ENCODE measurements at regions not wholly inside any gene's neighbourhood (a gene's known extent, or its start where the extent isn't known, plus 50 kb on each side); places are given as distances from the start of the nearest gene placed in this dataset.

DNA sequence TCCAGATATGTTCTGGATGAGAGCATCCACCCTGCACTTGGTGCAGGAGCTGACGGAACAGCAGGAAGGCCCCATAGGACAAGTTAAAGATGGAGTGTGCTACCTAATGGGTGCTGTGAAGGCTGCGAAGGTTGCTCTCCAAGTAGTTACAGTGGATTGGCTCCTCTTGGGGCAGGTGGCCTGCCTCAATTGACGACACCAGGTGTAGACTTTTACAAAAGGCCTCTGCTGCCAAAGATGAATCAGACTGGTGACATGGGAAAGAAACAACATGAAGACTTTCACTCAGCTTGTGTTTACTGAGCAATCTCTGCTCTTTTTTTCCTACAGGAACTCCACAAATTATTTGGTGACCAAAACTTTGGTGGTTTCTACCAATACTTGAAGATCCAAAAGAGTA, 437.7 kb downstream of the PLCL1 start:
- in situ Hi-C loops (cut with HindIII; ENCODE audit: low pct_unique_long_range_greater_than_20kb, low sequenced_read_pairs) = no loop called here
- DNase-seq (ENCODE audit: low read depth, low spot score) = no peak

GRCh38 chr2:198238429-198238828, 434.0 kb downstream of the PLCL1 start:
- in situ Hi-C loops (cut with HindIII; ENCODE audit: low pct_unique_long_range_greater_than_20kb, low sequenced_read_pairs) = no loop called here

GRCh38 chr2:198236338-198236737, 431.9 kb downstream of the PLCL1 start:
- in situ Hi-C loops (cut with HindIII; ENCODE audit: low pct_unique_long_range_greater_than_20kb, low sequenced_read_pairs) = no loop called here
- DNase-seq (ENCODE audit: low read depth, low spot score) = no peak

More at GRCh38 chr2:198238429-198238828, 434.0 kb downstream of the PLCL1 start:
- no peak for DNase-seq (ENCODE audit: low read depth, low spot score)

- in situ Hi-C loops (cut with HindIII; ENCODE audit: low pct_unique_long_range_greater_than_20kb, low sequenced_read_pairs) = no loop called here
These were observed 427.9 kb downstream of the PLCL1 start for GRCh38 chr2:198232281-198232680.

DNA sequence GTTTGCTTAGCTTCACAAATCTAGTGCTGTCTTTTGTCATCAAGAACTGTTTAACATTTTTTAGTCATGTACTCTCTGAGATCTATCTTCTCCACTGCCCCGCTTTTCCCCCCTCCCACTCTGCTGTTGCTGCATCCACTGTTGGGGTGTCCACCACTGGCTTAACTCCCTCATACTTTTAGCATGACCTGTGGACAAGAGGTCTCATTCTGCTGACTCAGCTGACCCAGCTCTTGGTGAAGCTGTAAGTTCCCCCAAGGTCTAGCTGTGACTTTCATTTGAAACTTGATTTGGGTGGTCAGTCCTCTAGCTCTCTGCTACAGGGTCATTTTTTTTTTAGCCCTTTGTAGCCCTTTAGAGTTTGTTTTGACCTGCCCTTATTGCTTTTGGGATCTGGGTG, 427.2 kb downstream of the PLCL1 start:
- in situ Hi-C loops (cut with HindIII; ENCODE audit: low pct_unique_long_range_greater_than_20kb, low sequenced_read_pairs) = no loop called here

More at GRCh38 chr2:198232281-198232680, 427.9 kb downstream of the PLCL1 start:
- peak; percentile 64 for DNase-seq (ENCODE audit: low read depth, low spot score)

GRCh38 chr2:198220763-198221610, 416.6 kb downstream of the PLCL1 start:
- DNase-seq (ENCODE audit: low read depth, low spot score) = no peak
- in situ Hi-C loops (cut with HindIII; ENCODE audit: low pct_unique_long_range_greater_than_20kb, low sequenced_read_pairs) = no loop called here

More for the DNA sequence above, 427.2 kb downstream of the PLCL1 start:
- DNase-seq (ENCODE audit: low read depth, low spot score) = no peak

GRCh38 chr2:198219292-198219691, 414.9 kb downstream of the PLCL1 start:
- DNase-seq (ENCODE audit: low read depth, low spot score) = no peak
- in situ Hi-C loops (cut with HindIII; ENCODE audit: low pct_unique_long_range_greater_than_20kb, low sequenced_read_pairs) = no loop called here

GRCh38 chr2:198214114-198214596, 409.8 kb downstream of the PLCL1 start:
- in situ Hi-C loops (cut with HindIII; ENCODE audit: low pct_unique_long_range_greater_than_20kb, low sequenced_read_pairs) = no loop called here

DNA sequence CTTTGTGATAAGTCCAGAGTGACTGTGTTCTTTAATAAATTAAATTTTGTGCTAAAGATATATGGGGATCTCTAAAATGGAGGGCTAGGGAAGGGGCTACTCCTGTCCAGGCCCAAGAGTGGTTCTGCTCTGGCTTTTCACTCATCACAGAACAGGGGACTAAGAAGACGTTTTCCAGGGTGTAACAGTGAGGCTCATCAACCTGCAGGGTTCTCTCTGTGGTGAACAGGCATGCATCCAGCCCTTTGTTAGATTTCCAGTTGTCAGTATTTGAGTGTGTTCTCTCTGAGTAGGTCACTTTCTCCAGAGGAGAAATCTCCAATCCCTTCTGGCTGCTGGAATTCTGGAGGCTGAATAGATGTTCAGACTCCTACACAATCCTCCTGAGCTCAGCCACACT, 408.9 kb downstream of the PLCL1 start:
- no peak for DNase-seq (ENCODE audit: low read depth, low spot score)
- in situ Hi-C loops (cut with HindIII; ENCODE audit: low pct_unique_long_range_greater_than_20kb, low sequenced_read_pairs) = no loop called here

More at GRCh38 chr2:198214114-198214596, 409.8 kb downstream of the PLCL1 start:
- no peak for DNase-seq (ENCODE audit: low read depth, low spot score)

- in situ Hi-C loops (cut with HindIII; ENCODE audit: low pct_unique_long_range_greater_than_20kb, low sequenced_read_pairs) = no loop called here
- no peak for DNase-seq (ENCODE audit: low read depth, low spot score)
These were observed 407.3 kb downstream of the PLCL1 start for GRCh38 chr2:198211706-198212105.

GRCh38 chr2:198203336-198204069, 399.1 kb downstream of the PLCL1 start:
- DNase-seq (ENCODE audit: low read depth, low spot score) = no peak
- in situ Hi-C loops (cut with HindIII; ENCODE audit: low pct_unique_long_range_greater_than_20kb, low sequenced_read_pairs) = no loop called here

Small RNA genes lying in the stretch of these regions (small RNA-seq; reads per million reads assigned to genes)
- 0 reads per million in 2 experiments for gene RNU7-147P

All from SK-MEL-5 (cell line).